GM12878 (cell line): ENCODE measurements at regions not wholly inside any gene's neighbourhood (a gene's known extent, or its start where the extent isn't known, plus 50 kb on each side); places are given as distances from the start of the nearest gene placed in this dataset.
A peak's percentile ranks its signal among the peaks of the same experiment; 100 is the strongest.

ENCODE experiments used
- ATAC-seq: fragments of 200-7000 bp; cut with Tn5 transposase; 3 replicates; pipeline ENCODE4 v1.9.1; 2020; ENCODE audit warnings: mild to moderate bottlenecking, moderate library complexity
- BruUV-seq: library from RNA; stranded (reverse); fragments of 400-500 nt; replicated peaks from 2 replicates; lab custom pipeline; 2021; lab: Mats Ljungman, UMichigan
- CTCF ChIA-PET: fragments of 300-600 bp; sonication (Branson Sonifier 250); formaldehyde crosslinking; extraction: SDS; loops from one replicate; lab custom pipeline; 2021; ENCODE audit warnings: inconsistent platforms; lab: Yijun Ruan, JAX
- POLR2A ChIA-PET: fragments of 350-600 bp; formaldehyde crosslinking; extraction: SDS; loops from one replicate; lab custom pipeline; 2021; ENCODE audit warnings: inconsistent platforms; lab: Charles Lee
- RAD21 ChIA-PET: fragments of 300-600 bp; sonication (Branson Sonifier 250); formaldehyde crosslinking; loops from one replicate; lab custom pipeline; 2023; ENCODE audit warnings: antibody characterized with exemption; ENCODE audit not compliant: unreplicated experiment; lab: Charles Lee
- SMC1A ChIA-PET: fragments of 300-600 bp; sonication (Branson Sonifier 250); formaldehyde crosslinking; loops from one replicate; lab custom pipeline; 2023; ENCODE audit not compliant: unreplicated experiment, uncharacterized antibody; lab: Charles Lee
- DNase-seq: peaks from one replicate; pipeline ENCODE4 v3.0.0-alpha.2; 2011; ENCODE audit warnings: low read depth, low spot score
- FAIRE-seq: peaks from 3 replicates; lab custom pipeline; 2011; peaks lifted over from hg19 to GRCh38; lab: Jason Lieb, UNC
- H2AFZ ChIP-seq: 2 replicates; pipeline ENCODE4 v1.6.0; 2011; ENCODE audit warnings: low read depth, low read length, control low read depth; ENCODE audit not compliant: control insufficient read depth
- H3K27ac ChIP-seq: 2 replicates; pipeline ENCODE4 v1.5.1; 2011; ENCODE audit warnings: control low read depth; ENCODE audit not compliant: control insufficient read depth, insufficient read depth
- H3K27me3 ChIP-seq, 2 experiments: replicated peaks in 1 of 2; 2 replicates each; pipeline versions ENCODE4 v1.6.0 to v1.6.1; 2011; ENCODE audit warnings: low read length in 1 of 2; ENCODE audit not compliant: control insufficient read depth in 2 of 2, insufficient read depth in 2 of 2
- H3K36me3 ChIP-seq, 2 experiments: 2 replicates each; pipeline ENCODE4 v1.5.1; 2011; ENCODE audit warnings: low read length in 1 of 2; ENCODE audit not compliant: control insufficient read depth in 2 of 2, insufficient read depth in 2 of 2
- H3K4me1 ChIP-seq: 2 replicates; pipeline ENCODE4 v1.6.1; 2011; ENCODE audit warnings: mild to moderate bottlenecking, low read length, moderate library complexity, mixed read lengths; ENCODE audit not compliant: control insufficient read depth, insufficient read depth
- H3K4me2 ChIP-seq: 2 replicates; pipeline ENCODE4 v1.6.0; 2011; ENCODE audit warnings: control low read depth; ENCODE audit not compliant: control insufficient read depth, insufficient read depth
- H3K4me3 ChIP-seq: fragments of 200-600 bp; sonication (generic); 2 replicates; pipeline ENCODE4 v1.5.1; 2016
- H3K79me2 ChIP-seq: 2 replicates; pipeline ENCODE4 v1.6.0; 2011; ENCODE audit warnings: low read length; ENCODE audit not compliant: control insufficient read depth, insufficient read depth
- H3K9ac ChIP-seq: 2 replicates; pipeline ENCODE4 v1.8.0; 2011; ENCODE audit warnings: low read length, control low read depth, mixed read lengths; ENCODE audit not compliant: control insufficient read depth, insufficient read depth
- H3K9me3 ChIP-seq: replicated peaks from 3 replicates; pipeline ENCODE4 v1.5.1; 2011; ENCODE audit warnings: mild to moderate bottlenecking, low read length; ENCODE audit not compliant: control insufficient read depth, insufficient read depth
- H4K20me1 ChIP-seq: 2 replicates; pipeline ENCODE4 v1.6.0; 2011; ENCODE audit not compliant: control insufficient read depth, insufficient read depth
- E4F1 ChIP-seq: fragments of 450-650 bp; IDR thresholded peaks from 2 replicates; pipeline ENCODE4 v1.6.1; 2018; ENCODE audit warnings: borderline replicate concordance, mild to moderate bottlenecking; ENCODE audit not compliant: partially characterized antibody
- HSF1 ChIP-seq: fragments of 150-350 bp; IDR thresholded peaks from 2 replicates; pipeline ENCODE4 v1.6.1; 2014; ENCODE audit warnings: mild to moderate bottlenecking, low read depth, low read length
- POLR2A ChIP-seq: IDR thresholded peaks from 2 replicates; pipeline ENCODE4 v1.6.1; 2011; ENCODE audit warnings: low read depth, mild to moderate bottlenecking, low read length
- POLR2AphosphoS2 ChIP-seq: IDR thresholded peaks from 2 replicates; pipeline ENCODE4 v1.6.1; 2011; ENCODE audit warnings: low read depth, mild to moderate bottlenecking, low read length, improper control_type of control experiment, moderate library complexity
- SMARCA5 ChIP-seq: fragments of 450-650 bp; IDR thresholded peaks from 2 replicates; pipeline ENCODE4 v1.6.1; 2017; ENCODE audit warnings: mild to moderate bottlenecking
- SREBF2 ChIP-seq: IDR thresholded peaks from 2 replicates; pipeline ENCODE4 v1.6.1; 2012; ENCODE audit warnings: mild to moderate bottlenecking, low read length
- USF1 ChIP-seq: IDR thresholded peaks from 2 replicates; pipeline ENCODE4 v1.6.1; 2011; ENCODE audit warnings: borderline replicate concordance, low read depth, mild to moderate bottlenecking, moderate library complexity, mixed read lengths, low read length; ENCODE audit not compliant: insufficient read depth; ENCODE audit errors: extremely low read length
- ZBED1 ChIP-seq: IDR thresholded peaks from 2 replicates; pipeline ENCODE4 v1.6.1; 2016; ENCODE audit warnings: borderline replicate concordance
- WGBS: methylation state at CpG from one replicate; pipeline ENCODE4 v1.1.6; 2016; ENCODE audit warnings: low lambda C conversion rate; ENCODE audit not compliant: insufficient replicate concordance, insufficient coverage; ENCODE audit errors: missing lambda C conversion rate; 5-methylcytosine and 5-hydroxymethylcytosine counted together
- in situ Hi-C: fragments of 300-500 bp; cut with MboI; formaldehyde crosslinking; loops from 9 replicates; pipeline ENCODE4 v1.14.3; 2018; ENCODE audit warnings: mixed read lengths
- intact Hi-C: fragments of 100-400 bp; cut with micrococcal nuclease; formaldehyde crosslinking; loops from one replicate; pipeline ENCODE4 v1.14.2; 2022; ENCODE audit not compliant: unreplicated experiment

- TF ChIP-seq SREBF2 (no peak), POLR2A (no peak), ZBED1 (no peak), HSF1 (no peak), E4F1 (no peak), POLR2AphosphoS2 (no peak)
Measured at GRCh38 chr2:21267232-21267835, 143.6 kb downstream of the TDRD15 start (continued).

DNA sequence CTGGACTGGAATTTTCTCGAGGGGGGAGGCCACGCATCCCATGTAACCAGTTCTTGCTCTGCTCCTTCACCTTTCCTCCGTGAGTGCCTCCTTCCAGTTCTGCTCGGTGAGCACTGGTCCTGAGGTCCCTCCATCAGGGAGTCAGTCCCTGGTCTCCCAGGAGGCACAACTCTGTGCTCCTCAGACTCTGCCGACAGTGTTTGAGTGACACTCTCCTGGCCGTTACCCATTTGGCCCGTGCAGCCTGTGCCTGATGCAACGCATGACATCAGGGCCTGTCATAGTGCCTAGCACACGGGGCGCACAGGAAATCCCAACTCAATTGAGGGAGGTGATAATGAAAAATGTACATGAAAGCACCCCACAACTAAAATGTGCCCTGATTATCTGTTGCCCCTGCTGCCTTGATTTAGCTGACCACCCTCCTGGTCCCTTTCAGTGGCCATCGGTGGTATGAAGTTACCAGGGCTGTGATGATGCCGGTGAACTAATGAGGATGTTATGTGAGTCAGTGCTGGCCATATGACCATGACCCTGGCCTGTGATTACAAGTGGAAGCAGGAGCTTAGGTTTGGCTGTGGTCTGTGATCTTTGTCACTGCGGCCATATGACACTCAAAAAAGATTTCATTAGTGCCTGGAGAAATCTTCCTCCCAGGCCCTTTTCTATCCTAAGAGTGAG lies 144.6 kb downstream of the TDRD15 start:
- no TSS peak for BruUV-seq
- Histone ChIP-seq H3K4me1 (no peaks in the 10 kb centered on the region), H3K36me3 (no peaks in the 10 kb centered on the region), H3K4me3 (no peak overlapping the region), H3K4me2 (no peak overlapping the region), H3K9me3 (no peaks in the 10 kb centered on the region), H4K20me1 (no peaks in the 10 kb centered on the region), H3K27me3 (no peaks in the 10 kb centered on the region), H2AFZ (no peak overlapping the region), H3K79me2 (no peaks in the 10 kb centered on the region), H3K9ac (no peak overlapping the region), H3K27ac (no peak overlapping the region)
- ChIA-PET CTCF (no interaction called here), SMC1A (interaction anchor here (0.9 kb wide), 1 partner anchor 13 kb away, joined by 3 read pairs; no protein-coding TSS in a partner anchor), RAD21 (no interaction called here), POLR2A (no interaction called here)
- ATAC-seq (peak; percentile 45), FAIRE-seq (no peak), DNase-seq (no peak)
- in situ Hi-C loops (no loop called here), intact Hi-C loops (no loop called here)
- TF ChIP-seq SMARCA5 (no peak), USF1 (no peak)
- 38% methylated on average over 13 of the region's 13 CpGs for WGBS
